ENCODE measurements at regions not wholly inside any gene's neighbourhood (a gene's known extent, or its start where the extent isn't known, plus 50 kb on each side); places are given as distances from the start of the nearest gene placed in this dataset.

DNA sequence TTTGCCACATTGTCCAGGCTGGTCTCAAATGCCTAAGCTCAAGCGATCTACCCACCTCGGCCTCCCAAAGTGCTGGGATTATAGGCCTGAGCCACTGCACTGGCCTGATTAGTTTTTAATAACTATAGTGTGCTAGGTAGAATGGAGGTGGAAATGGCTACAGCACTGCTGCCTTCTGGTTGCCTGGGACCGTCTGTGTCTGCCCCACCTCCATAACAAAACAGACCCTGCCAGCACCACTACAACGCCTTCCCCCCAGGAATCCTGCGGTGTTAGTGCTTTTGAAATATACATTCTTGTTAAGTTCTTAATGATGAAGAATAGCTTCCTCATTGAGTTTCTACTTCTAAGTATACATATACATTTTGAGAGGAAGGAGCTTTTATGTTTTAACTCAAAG lies 148.2 kb upstream of the ITGA6 start:
- Histone ChIP-seq H3K4me1 (ENCODE audit: control insufficient read depth in 3 of 3, insufficient read depth in 2 of 3, low read depth in 1 of 3, low read length in 2 of 3) (no peaks in the 10 kb centered on the region), H3K36me3 (ENCODE audit: control insufficient read depth in 3 of 3, insufficient read depth in 2 of 3, low read depth in 1 of 3, low read length in 3 of 3) (no peaks in the 10 kb centered on the region), H3K27ac (ENCODE audit: low read depth in 1 of 3, low read length in 2 of 3) (no peak overlapping the region), H3K27me3 (ENCODE audit: control insufficient read depth in 3 of 3, insufficient read depth in 3 of 3, low read length in 3 of 3) (no peaks in the 10 kb centered on the region), H3K4me3 (ENCODE audit: low read depth in 1 of 3, low read length in 3 of 3) (no peak overlapping the region), H3K9me3 (ENCODE audit: control insufficient read depth in 2 of 2, insufficient read depth in 1 of 2, low read depth in 1 of 2, low read length in 1 of 2) (peaks cover 0 to 9% of the 10 kb centered on the region in 2 donors)
- no peak for FAIRE-seq
- DNase-seq = no peak
- WGBS, 3 donors = 91 to 98% (median 93%) methylated on average over 5 of the region's 5 CpGs

GRCh38 chr2:172279813-172280212 lies 147.6 kb upstream of the ITGA6 start:
- Histone ChIP-seq H3K27ac (ENCODE audit: low read depth in 1 of 3, low read length in 2 of 3) (no peak overlapping the region), H3K9me3 (ENCODE audit: control insufficient read depth in 2 of 2, insufficient read depth in 1 of 2, low read depth in 1 of 2, low read length in 1 of 2) (peaks cover 0 to 9% of the 10 kb centered on the region in 2 donors), H3K4me3 (ENCODE audit: low read depth in 1 of 3, low read length in 3 of 3) (no peak overlapping the region), H3K36me3 (ENCODE audit: control insufficient read depth in 3 of 3, insufficient read depth in 2 of 3, low read depth in 1 of 3, low read length in 3 of 3) (no peaks in the 10 kb centered on the region), H3K4me1 (ENCODE audit: control insufficient read depth in 3 of 3, insufficient read depth in 2 of 3, low read depth in 1 of 3, low read length in 2 of 3) (no peaks in the 10 kb centered on the region), H3K27me3 (ENCODE audit: control insufficient read depth in 3 of 3, insufficient read depth in 3 of 3, low read length in 3 of 3) (no peaks in the 10 kb centered on the region)
- FAIRE-seq (no peak), DNase-seq (no peak)

GRCh38 chr2:172280571-172281361 lies 146.6 kb upstream of the ITGA6 start:
- DNase-seq (no peak), FAIRE-seq (no peak)
- H3K4me1 ChIP-seq (ENCODE audit: control insufficient read depth in 3 of 3, insufficient read depth in 2 of 3, low read depth in 1 of 3, low read length in 2 of 3) = no peaks in the 10 kb centered on the region
- no peak overlapping the region for H3K4me3 ChIP-seq (ENCODE audit: low read depth in 1 of 3, low read length in 3 of 3)
- no peaks in the 10 kb centered on the region for H3K27me3 ChIP-seq (ENCODE audit: control insufficient read depth in 3 of 3, insufficient read depth in 3 of 3, low read length in 3 of 3)
- no peak overlapping the region for H3K27ac ChIP-seq (ENCODE audit: low read depth in 1 of 3, low read length in 2 of 3)
- WGBS, 3 donors = 63 to 81% (median 74%) methylated on average over 6 of the region's 6 CpGs
- H3K9me3 ChIP-seq (ENCODE audit: control insufficient read depth in 2 of 2, insufficient read depth in 1 of 2, low read depth in 1 of 2, low read length in 1 of 2) = peaks cover 0 to 9% of the 10 kb centered on the region in 2 donors
- no peaks in the 10 kb centered on the region for H3K36me3 ChIP-seq (ENCODE audit: control insufficient read depth in 3 of 3, insufficient read depth in 2 of 3, low read depth in 1 of 3, low read length in 3 of 3)

DNA sequence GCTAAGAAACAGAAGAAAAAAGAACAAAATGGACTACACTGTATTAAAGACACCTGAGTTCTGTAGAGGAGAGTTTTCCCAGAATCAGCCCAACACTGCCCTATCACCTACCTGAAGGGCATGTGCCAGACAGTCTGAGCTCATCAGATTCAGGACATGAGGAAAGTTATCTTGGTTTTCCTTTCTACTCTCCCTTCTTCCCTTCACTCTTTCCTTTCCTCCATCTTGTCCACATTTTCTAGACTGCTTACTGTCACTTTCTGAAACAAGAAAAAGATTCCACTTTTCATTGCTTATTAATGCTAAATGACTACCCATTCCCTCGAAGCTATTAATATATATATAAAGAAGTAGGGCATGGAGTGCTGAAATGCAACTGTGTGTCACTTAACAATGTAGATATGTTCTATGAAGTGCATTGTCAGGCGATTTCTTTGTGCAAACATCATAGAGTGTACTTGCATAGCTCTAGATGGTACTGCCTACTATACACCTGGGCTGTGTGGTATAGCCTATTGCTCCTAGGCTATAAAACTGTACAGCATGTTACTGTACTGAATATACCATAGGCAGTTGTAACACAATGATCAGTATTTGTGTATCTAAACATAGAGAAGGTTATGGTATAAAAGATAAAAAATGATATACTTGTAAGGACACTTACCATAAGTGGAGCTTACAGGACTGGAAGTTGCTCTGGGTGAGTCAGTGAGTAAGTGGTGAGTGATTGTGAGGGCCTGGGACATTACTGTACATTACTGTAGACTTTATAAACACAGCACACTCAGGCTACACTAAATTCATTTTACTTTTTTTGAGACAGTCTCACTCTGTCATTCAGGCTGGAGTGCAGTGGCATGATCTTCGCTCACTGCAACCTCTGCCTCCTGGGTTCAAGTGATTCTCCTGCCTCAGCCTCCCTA lies 145.5 kb upstream of the ITGA6 start:
- 75 to 84% (median 80%) methylated on average over 3 of the region's 3 CpGs for WGBS, 3 donors
- H3K4me1 ChIP-seq (ENCODE audit: control insufficient read depth in 3 of 3, insufficient read depth in 2 of 3, low read depth in 1 of 3, low read length in 2 of 3) = peaks cover 0 to 3% (median 0%) of the 10 kb centered on the region in 3 donors
- H3K27me3 ChIP-seq (ENCODE audit: control insufficient read depth in 3 of 3, insufficient read depth in 3 of 3, low read length in 3 of 3) = no peaks in the 10 kb centered on the region
- no peak for FAIRE-seq
- peaks cover 0 to 7% of the 10 kb centered on the region in 2 donors for H3K9me3 ChIP-seq (ENCODE audit: control insufficient read depth in 2 of 2, insufficient read depth in 1 of 2, low read depth in 1 of 2, low read length in 1 of 2)
- no peak overlapping the region for H3K27ac ChIP-seq (ENCODE audit: low read depth in 1 of 3, low read length in 2 of 3)
- no peaks in the 10 kb centered on the region for H3K36me3 ChIP-seq (ENCODE audit: control insufficient read depth in 3 of 3, insufficient read depth in 2 of 3, low read depth in 1 of 3, low read length in 3 of 3)
- no peak for DNase-seq
- H3K4me3 ChIP-seq (ENCODE audit: low read depth in 1 of 3, low read length in 3 of 3) = no peak overlapping the region

GRCh38 chr2:172282944-172283343 lies 144.4 kb upstream of the ITGA6 start:
- FAIRE-seq (no peak), DNase-seq (no peak)
- no peaks in the 10 kb centered on the region for H3K36me3 ChIP-seq (ENCODE audit: control insufficient read depth in 3 of 3, insufficient read depth in 2 of 3, low read depth in 1 of 3, low read length in 3 of 3)
- H3K4me3 ChIP-seq (ENCODE audit: low read depth in 1 of 3, low read length in 3 of 3) = no peak overlapping the region
- no peak overlapping the region for H3K27ac ChIP-seq (ENCODE audit: low read depth in 1 of 3, low read length in 2 of 3)
- H3K27me3 ChIP-seq (ENCODE audit: control insufficient read depth in 3 of 3, insufficient read depth in 3 of 3, low read length in 3 of 3) = no peaks in the 10 kb centered on the region
- 84 to 91% (median 89%) methylated on average over 5 of the region's 5 CpGs for WGBS, 3 donors
- no peaks in the 10 kb centered on the region for H3K9me3 ChIP-seq (ENCODE audit: control insufficient read depth in 2 of 2, insufficient read depth in 1 of 2, low read depth in 1 of 2, low read length in 1 of 2)
- H3K4me1 ChIP-seq (ENCODE audit: control insufficient read depth in 3 of 3, insufficient read depth in 2 of 3, low read depth in 1 of 3, low read length in 2 of 3) = peaks cover 0 to 4% (median 3%) of the 10 kb centered on the region in 3 donors

GRCh38 chr2:172283476-172283875 lies 143.9 kb upstream of the ITGA6 start:
- WGBS, 3 donors = 69 to 85% (median 80%) methylated on average over 5 of the region's 5 CpGs
- no peak for FAIRE-seq
- H3K4me1 ChIP-seq (ENCODE audit: control insufficient read depth in 3 of 3, insufficient read depth in 2 of 3, low read depth in 1 of 3, low read length in 2 of 3) = peaks cover 0 to 8% (median 3%) of the 10 kb centered on the region in 3 donors

DNA sequence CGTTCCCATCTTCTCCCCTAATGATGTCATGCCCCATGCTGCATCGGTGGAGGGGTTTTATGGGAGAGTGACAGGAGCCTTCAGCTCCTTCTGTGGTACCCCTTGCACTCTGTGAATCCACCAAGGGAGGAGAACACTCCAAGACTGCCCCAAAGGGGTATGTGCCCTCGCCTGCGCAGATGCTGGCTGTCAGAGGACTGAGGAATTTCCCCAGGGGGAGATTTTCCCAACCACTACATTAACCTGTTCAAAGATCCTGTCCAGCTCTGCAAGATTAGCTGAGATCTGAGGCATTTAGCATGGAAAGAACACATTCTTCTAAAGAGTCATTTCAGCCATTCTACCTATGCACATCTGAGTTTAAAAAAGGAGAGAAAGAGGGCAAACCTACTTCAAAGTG lies 143.2 kb upstream of the ITGA6 start:
- Histone ChIP-seq H3K27me3 (ENCODE audit: control insufficient read depth in 3 of 3, insufficient read depth in 3 of 3, low read length in 3 of 3) (no peaks in the 10 kb centered on the region), H3K36me3 (ENCODE audit: control insufficient read depth in 3 of 3, insufficient read depth in 2 of 3, low read depth in 1 of 3, low read length in 3 of 3) (no peaks in the 10 kb centered on the region), H3K27ac (ENCODE audit: low read depth in 1 of 3, low read length in 2 of 3) (no peak overlapping the region), H3K4me1 (ENCODE audit: control insufficient read depth in 3 of 3, insufficient read depth in 2 of 3, low read depth in 1 of 3, low read length in 2 of 3) (peaks cover 0 to 13% (median 3%) of the 10 kb centered on the region in 3 donors), H3K4me3 (ENCODE audit: low read depth in 1 of 3, low read length in 3 of 3) (no peak overlapping the region), H3K9me3 (ENCODE audit: control insufficient read depth in 2 of 2, insufficient read depth in 1 of 2, low read depth in 1 of 2, low read length in 1 of 2) (no peaks in the 10 kb centered on the region)
- DNase-seq (no peak), FAIRE-seq (no peak)
- WGBS, 3 donors = 85 to 93% (median 86%) methylated on average over 4 of the region's 4 CpGs

More at GRCh38 chr2:172283476-172283875, 143.9 kb upstream of the ITGA6 start:
- Histone ChIP-seq H3K27ac (ENCODE audit: low read depth in 1 of 3, low read length in 2 of 3) (no peak overlapping the region), H3K36me3 (ENCODE audit: control insufficient read depth in 3 of 3, insufficient read depth in 2 of 3, low read depth in 1 of 3, low read length in 3 of 3) (no peaks in the 10 kb centered on the region), H3K9me3 (ENCODE audit: control insufficient read depth in 2 of 2, insufficient read depth in 1 of 2, low read depth in 1 of 2, low read length in 1 of 2) (no peaks in the 10 kb centered on the region), H3K4me3 (ENCODE audit: low read depth in 1 of 3, low read length in 3 of 3) (no peak overlapping the region), H3K27me3 (ENCODE audit: control insufficient read depth in 3 of 3, insufficient read depth in 3 of 3, low read length in 3 of 3) (no peaks in the 10 kb centered on the region)
- DNase-seq = no peak

DNA sequence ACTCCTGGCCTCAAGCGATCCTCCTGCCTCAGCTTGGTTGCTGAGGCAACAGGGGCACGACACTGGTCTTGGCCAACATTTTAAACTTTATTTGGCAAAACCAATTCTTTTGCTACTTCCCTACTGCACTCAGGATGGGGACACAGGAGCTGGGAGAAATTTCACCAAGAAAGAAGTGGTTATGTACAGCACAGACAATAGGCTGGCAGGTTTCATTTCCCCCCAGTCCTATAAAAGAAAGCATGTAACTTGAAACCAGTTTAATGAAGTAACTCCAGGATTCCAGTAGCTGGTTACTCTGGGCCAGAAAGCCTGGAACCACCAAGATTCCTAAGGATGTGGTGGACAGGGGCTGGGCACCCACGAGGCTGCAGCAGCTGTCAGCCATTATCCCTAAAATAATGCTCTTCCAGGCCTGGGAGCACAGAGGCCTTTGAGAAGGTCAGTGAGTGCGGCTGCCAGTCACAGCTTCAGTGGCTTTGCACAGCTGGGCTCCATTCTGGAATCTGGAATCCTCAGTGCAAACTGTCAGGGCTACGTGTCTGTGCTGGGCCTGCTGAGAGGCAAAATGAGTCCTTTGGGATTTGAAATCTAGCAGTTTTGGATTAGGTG lies 142.3 kb upstream of the ITGA6 start:
- FAIRE-seq (no peak), DNase-seq (no peak)
- H3K9me3 ChIP-seq (ENCODE audit: control insufficient read depth in 2 of 2, insufficient read depth in 1 of 2, low read depth in 1 of 2, low read length in 1 of 2) = no peaks in the 10 kb centered on the region
- no peaks in the 10 kb centered on the region for H3K36me3 ChIP-seq (ENCODE audit: control insufficient read depth in 3 of 3, insufficient read depth in 2 of 3, low read depth in 1 of 3, low read length in 3 of 3)
- no peaks in the 10 kb centered on the region for H3K27me3 ChIP-seq (ENCODE audit: control insufficient read depth in 3 of 3, insufficient read depth in 3 of 3, low read length in 3 of 3)
- H3K4me3 ChIP-seq (ENCODE audit: low read depth in 1 of 3, low read length in 3 of 3) = no peak overlapping the region
- no peak overlapping the region for H3K27ac ChIP-seq (ENCODE audit: low read depth in 1 of 3, low read length in 2 of 3)
- WGBS, 3 donors = 57 to 71% (median 65%) methylated on average over 5 of the region's 5 CpGs
- H3K4me1 ChIP-seq (ENCODE audit: control insufficient read depth in 3 of 3, insufficient read depth in 2 of 3, low read depth in 1 of 3, low read length in 2 of 3) = peaks cover 0 to 13% (median 3%) of the 10 kb centered on the region in 3 donors

All from small intestine (tissue), 7 donors.